T-cell (primary cell): ENCODE measurements at regions not wholly inside any gene's neighbourhood (a gene's known extent, or its start where the extent isn't known, plus 50 kb on each side); places are given as distances from the start of the nearest gene placed in this dataset.

ENCODE experiments used
- ATAC-seq, 4 experiments: fragments of 200-7000 bp in 3 of 4; fragments of 150-1000 bp in 1 of 4; cut with Tn5 transposase; replicated peaks in 1 of 4; 1 replicate in 3 of 4; 2 replicates in 1 of 4; pipeline ENCODE4 v1.10.0; 2021; ENCODE audit warnings: moderate library complexity in 3 of 4, mild to moderate bottlenecking in 2 of 4, moderate number of reproducible peaks in 1 of 4
- CTCF ChIA-PET, 2 donors: fragments of 300-600 bp; sonication (Branson Sonifier 250); formaldehyde crosslinking; loops; one replicate each; lab custom pipeline; 2022; ENCODE audit warnings: antibody characterized with exemption in 2 of 2; lab: Charles Lee
- POLR2A ChIA-PET, 2 donors: fragments of 300-600 bp; sonication (Branson Sonifier 250); formaldehyde crosslinking; loops; one replicate each; lab custom pipeline; 2022; ENCODE audit warnings: antibody characterized with exemption in 2 of 2; lab: Charles Lee
- DNase-seq, 35 experiments: peaks; one replicate each; pipeline versions ENCODE4 v3.0.0 to v3.0.0-alpha.2; 2013 to 2023
- H3K27ac ChIP-seq: one replicate; pipeline ENCODE4 v1.5.1; 2013; ENCODE audit warnings: low read length
- H3K27me3 ChIP-seq, 2 experiments: replicated peaks in 1 of 2; 1 replicate in 1 of 2; 2 replicates in 1 of 2; pipeline versions ENCODE4 v1.6.1 to v1.7.0; 2013; ENCODE audit warnings: low read length in 1 of 2, mixed read lengths in 1 of 2; ENCODE audit not compliant: control insufficient read depth in 2 of 2, insufficient read depth in 2 of 2; ENCODE audit errors: extremely low read depth in 1 of 2
- H3K36me3 ChIP-seq, 2 donors: 1 replicate in 1 of 2; 2 replicates in 1 of 2; pipeline versions ENCODE4 v1.6.1 to v1.7.0; 2013; ENCODE audit warnings: low read length in 1 of 2; ENCODE audit not compliant: control insufficient read depth in 2 of 2, insufficient read depth in 1 of 2; ENCODE audit errors: extremely low read depth in 1 of 2
- H3K4me1 ChIP-seq, 2 experiments: 1 replicate in 1 of 2; 2 replicates in 1 of 2; pipeline versions ENCODE4 v1.6.1 to v1.7.0; 2013; ENCODE audit warnings: low read length in 2 of 2, mixed read lengths in 1 of 2; ENCODE audit not compliant: insufficient read depth in 2 of 2, control insufficient read depth in 1 of 2; ENCODE audit errors: extremely low read depth in 1 of 2
- H3K4me3 ChIP-seq, 2 donors: 1 replicate in 1 of 2; 2 replicates in 1 of 2; pipeline versions ENCODE4 v1.5.1 to v1.7.0; 2013; ENCODE audit warnings: mild to moderate bottlenecking in 2 of 2, low read length in 1 of 2, moderate library complexity in 1 of 2; ENCODE audit not compliant: control insufficient read depth in 1 of 2; ENCODE audit errors: extremely low read depth in 1 of 2
- H3K9me3 ChIP-seq: 2 replicates; pipeline ENCODE4 v1.7.0; 2013
- H3K27ac Mint-ChIP-seq, 2 donors: one replicate each; pipeline ENCODE4 v1.8.0; 2020 to 2021; ENCODE audit warnings: mild to moderate bottlenecking in 2 of 2, mixed read lengths in 2 of 2
- H3K27me3 Mint-ChIP-seq, 2 donors: one replicate each; pipeline ENCODE4 v1.8.0; 2021 to 2022; ENCODE audit warnings: mixed read lengths in 2 of 2
- H3K36me3 Mint-ChIP-seq: one replicate; pipeline ENCODE4 v1.8.0; 2021; ENCODE audit warnings: mixed read lengths
- H3K4me1 Mint-ChIP-seq, 3 donors: one replicate each; pipeline ENCODE4 v1.8.0; 2020 to 2022; ENCODE audit warnings: mixed read lengths in 3 of 3, mild to moderate bottlenecking in 1 of 3
- H3K4me3 Mint-ChIP-seq, 3 donors: one replicate each; pipeline ENCODE4 v1.8.0; 2020 to 2022; ENCODE audit warnings: mild to moderate bottlenecking in 3 of 3, mixed read lengths in 3 of 3, moderate library complexity in 3 of 3
- H3K9me3 Mint-ChIP-seq, 3 donors: one replicate each; pipeline ENCODE4 v1.8.0; 2020 to 2022; ENCODE audit warnings: mixed read lengths in 3 of 3
- WGBS: methylation state at CpG from one replicate; pipeline ENCODE4 v1.1.5; 2013; ENCODE audit warnings: missing lambda C conversion rate; ENCODE audit not compliant: insufficient coverage; 5-methylcytosine and 5-hydroxymethylcytosine counted together

GRCh38 chr5:147055089-147055826 lies 176.7 kb upstream of the PPP2R2B start:
- no peak for DNase-seq
- H3K4me3 ChIP-seq: no peak overlapping the region
- H3K9me3 ChIP-seq: no peaks in the 10 kb centered on the region
- Mint-ChIP-seq H3K27ac (no peak overlapping the region), H3K27me3 (peaks cover 10 to 17% of the 10 kb centered on the region in 2 donors), H3K36me3 (no peaks in the 10 kb centered on the region), H3K4me3 (no peak overlapping the region), H3K4me1 (no peaks in the 10 kb centered on the region), H3K9me3 (no peaks in the 10 kb centered on the region)
- ChIA-PET POLR2A (no interaction called here), CTCF (no interaction called here)
- no peaks in the 10 kb centered on the region for H3K27me3 ChIP-seq
- H3K36me3 ChIP-seq: no peaks in the 10 kb centered on the region
- 78% methylated on average over 1 of the region's 5 CpGs for WGBS
- no peak for ATAC-seq
- H3K4me1 ChIP-seq: no peaks in the 10 kb centered on the region
- H3K27ac ChIP-seq: no peak overlapping the region

- no peak overlapping the region for H3K27ac ChIP-seq
- no peak overlapping the region for H3K4me3 ChIP-seq
- POLR2A ChIA-PET: no interaction called here
- H3K27ac Mint-ChIP-seq: no peak overlapping the region
- H3K27me3 Mint-ChIP-seq: peaks cover 10 to 16% of the 10 kb centered on the region in 2 donors
- H3K36me3 Mint-ChIP-seq: no peaks in the 10 kb centered on the region
- DNase-seq (no peak), ATAC-seq (no peak)
- CTCF ChIA-PET: no interaction called here
- no peak overlapping the region for H3K4me3 Mint-ChIP-seq
- WGBS: 60% methylated on average over 5 of the region's 9 CpGs
- H3K9me3 Mint-ChIP-seq: no peaks in the 10 kb centered on the region
- no peaks in the 10 kb centered on the region for H3K4me1 ChIP-seq
- H3K27me3 ChIP-seq: no peaks in the 10 kb centered on the region
- no peaks in the 10 kb centered on the region for H3K4me1 Mint-ChIP-seq
- H3K36me3 ChIP-seq: no peaks in the 10 kb centered on the region
- H3K9me3 ChIP-seq: no peaks in the 10 kb centered on the region
Observed at GRCh38 chr5:147055850-147056566, 177.5 kb upstream of the PPP2R2B start.

GRCh38 chr5:147057051-147057450 lies 177.8 kb upstream of the STK32A start:
- H3K27ac ChIP-seq: no peak overlapping the region
- Mint-ChIP-seq H3K4me1 (no peaks in the 10 kb centered on the region), H3K36me3 (no peaks in the 10 kb centered on the region), H3K27ac (no peak overlapping the region), H3K4me3 (no peak overlapping the region), H3K27me3 (peaks cover 10 to 16% of the 10 kb centered on the region in 2 donors), H3K9me3 (no peaks in the 10 kb centered on the region)
- ATAC-seq: no peak
- no peaks in the 10 kb centered on the region for H3K27me3 ChIP-seq
- no peak overlapping the region for H3K4me3 ChIP-seq
- no peaks in the 10 kb centered on the region for H3K4me1 ChIP-seq
- ChIA-PET POLR2A (no interaction called here), CTCF (no interaction called here)
- WGBS: no CpG with 5 or more reads among the region's 1 CpG
- H3K36me3 ChIP-seq: no peaks in the 10 kb centered on the region
- DNase-seq: no peak
- H3K9me3 ChIP-seq: no peaks in the 10 kb centered on the region

- no peaks in the 10 kb centered on the region for H3K9me3 Mint-ChIP-seq
- H3K36me3 Mint-ChIP-seq: no peaks in the 10 kb centered on the region
- ChIA-PET CTCF (no interaction called here), POLR2A (no interaction called here)
- H3K4me1 ChIP-seq: no peaks in the 10 kb centered on the region
- no peaks in the 10 kb centered on the region for H3K27me3 ChIP-seq
- DNase-seq (no peak), ATAC-seq (no peak)
- 50% methylated on average over 1 of the region's 4 CpGs for WGBS
- H3K27me3 Mint-ChIP-seq: peaks cover 0 to 7% of the 10 kb centered on the region in 2 donors
- no peaks in the 10 kb centered on the region for H3K36me3 ChIP-seq
- H3K9me3 ChIP-seq: no peaks in the 10 kb centered on the region
- H3K27ac Mint-ChIP-seq: no peak overlapping the region
- no peak overlapping the region for H3K27ac ChIP-seq
- no peak overlapping the region for H3K4me3 ChIP-seq
- no peak overlapping the region for H3K4me3 Mint-ChIP-seq
- peaks cover 0 to 8% (median 7%) of the 10 kb centered on the region in 3 donors for H3K4me1 Mint-ChIP-seq
Observed at GRCh38 chr5:147061431-147061830, 173.4 kb upstream of the STK32A start.

- no peak overlapping the region for H3K4me3 ChIP-seq
- POLR2A ChIA-PET: no interaction called here
- H3K9me3 Mint-ChIP-seq: no peaks in the 10 kb centered on the region
- H3K36me3 ChIP-seq: no peaks in the 10 kb centered on the region
- ATAC-seq: no peak
- H3K4me3 Mint-ChIP-seq: no peak overlapping the region
- no peak for DNase-seq
- CTCF ChIA-PET: no interaction called here
- no CpG with 5 or more reads among the region's 4 CpGs for WGBS
- no peak overlapping the region for H3K27ac ChIP-seq
- peaks cover 0 to 6% of the 10 kb centered on the region in 2 donors for H3K27me3 Mint-ChIP-seq
- H3K4me1 Mint-ChIP-seq: peaks cover 0 to 8% (median 7%) of the 10 kb centered on the region in 3 donors
- no peaks in the 10 kb centered on the region for H3K36me3 Mint-ChIP-seq
- no peaks in the 10 kb centered on the region for H3K9me3 ChIP-seq
- H3K27me3 ChIP-seq: no peaks in the 10 kb centered on the region
- H3K4me1 ChIP-seq: no peaks in the 10 kb centered on the region
- no peak overlapping the region for H3K27ac Mint-ChIP-seq
Observed at GRCh38 chr5:147062427-147062826, 172.4 kb upstream of the STK32A start.

GRCh38 chr5:147063943-147064342 lies 170.9 kb upstream of the STK32A start:
- Histone ChIP-seq H3K36me3 (no peaks in the 10 kb centered on the region), H3K27ac (no peak overlapping the region), H3K9me3 (no peaks in the 10 kb centered on the region), H3K27me3 (no peaks in the 10 kb centered on the region), H3K4me1 (no peaks in the 10 kb centered on the region), H3K4me3 (no peak overlapping the region)
- 60% methylated on average over 1 of the region's 2 CpGs for WGBS
- Mint-ChIP-seq H3K27me3 (peaks cover 0 to 5% of the 10 kb centered on the region in 2 donors), H3K9me3 (no peaks in the 10 kb centered on the region), H3K4me3 (no peak overlapping the region), H3K27ac (no peak overlapping the region), H3K4me1 (peaks cover 0 to 8% (median 7%) of the 10 kb centered on the region in 3 donors), H3K36me3 (no peaks in the 10 kb centered on the region)
- ATAC-seq (no peak), DNase-seq (no peak)
- ChIA-PET POLR2A (no interaction called here), CTCF (no interaction called here)
